ENCODE measurements at regions not wholly inside any gene's neighbourhood (a gene's known extent, or its start where the extent isn't known, plus 50 kb on each side); places are given as distances from the start of the nearest gene placed in this dataset.

- TF ChIP-seq POLR2A (IDR thresholded peaks at IDR 0.05) (no peak), CTCF (IDR thresholded peaks at IDR 0.05) (no peak)
Observed at GRCh38 chr16:55248494-55248893, 75.5 kb upstream of the IRX6 start.

Measured in tibial nerve (tissue), 3 donors.